T47D (cell line): ENCODE measurements at regions not wholly inside any gene's neighbourhood (a gene's known extent, or its start where the extent isn't known, plus 50 kb on each side); places are given as distances from the start of the nearest gene placed in this dataset.

Source experiments
- DNase-seq, 2 experiments: peaks; one replicate each; pipeline versions ENCODE4 v3.0.0 to v3.0.0-alpha.2; 2011 to 2012; ENCODE audit warnings: low read depth in 1 of 2, low spot score in 1 of 2
- JUND ChIP-seq: IDR thresholded peaks from 2 replicates; pipeline ENCODE4 v1.6.1; 2012; ENCODE audit warnings: low read depth
- in situ Hi-C: cut with HindIII; loops from 2 replicates; pipeline ENCODE4 v1.10.0; 2016; ENCODE audit warnings: low sequenced_read_pairs, low pct_unique_long_range_greater_than_20kb

- in situ Hi-C loops = no loop called here
- no peak for TF ChIP-seq JUND
- DNase-seq = no peak
These were observed 937.5 kb downstream of the GRID1 start for GRCh38 chr10:85429126-85429525.

GRCh38 chr10:85430991-85431390 lies 935.6 kb downstream of the GRID1 start:
- in situ Hi-C loops = no loop called here
- no peak for DNase-seq
- TF ChIP-seq JUND = no peak

- in situ Hi-C loops = no loop called here
- no peak for DNase-seq
- TF ChIP-seq JUND = no peak
These were observed 933.3 kb downstream of the GRID1 start for GRCh38 chr10:85433248-85433647.

- no peak for DNase-seq
- in situ Hi-C loops = no loop called here
- TF ChIP-seq JUND = no peak
These were observed 921.7 kb downstream of the GRID1 start for GRCh38 chr10:85444868-85445267.

- in situ Hi-C loops = no loop called here
- DNase-seq = no peak
- no peak for TF ChIP-seq JUND
These were observed 920.9 kb downstream of the GRID1 start for GRCh38 chr10:85445702-85446101.

- no peak for DNase-seq
- no peak for TF ChIP-seq JUND
- in situ Hi-C loops = no loop called here
These were observed 919.8 kb downstream of the GRID1 start for GRCh38 chr10:85446827-85447226.

GRCh38 chr10:85447690-85448089 lies 918.9 kb downstream of the GRID1 start:
- DNase-seq = no peak
- no peak for TF ChIP-seq JUND
- in situ Hi-C loops = no loop called here

- in situ Hi-C loops = no loop called here
- DNase-seq = no peak
- TF ChIP-seq JUND = no peak
These were observed 917.9 kb downstream of the GRID1 start for GRCh38 chr10:85448716-85449115.

GRCh38 chr10:85454386-85454785 lies 912.2 kb downstream of the GRID1 start:
- DNase-seq = no peak
- no peak for TF ChIP-seq JUND
- in situ Hi-C loops = no loop called here

- no peak for TF ChIP-seq JUND
- no peak for DNase-seq
- in situ Hi-C loops = no loop called here
These were observed 909.4 kb downstream of the GRID1 start for GRCh38 chr10:85457191-85457590.

GRCh38 chr10:85458324-85458723 lies 908.3 kb downstream of the GRID1 start:
- no peak for TF ChIP-seq JUND
- no peak for DNase-seq
- in situ Hi-C loops = no loop called here

- in situ Hi-C loops = no loop called here
- no peak for DNase-seq
- TF ChIP-seq JUND = no peak
These were observed 906.7 kb downstream of the GRID1 start for GRCh38 chr10:85459906-85460305.

GRCh38 chr10:85464336-85464735 lies 902.3 kb downstream of the GRID1 start:
- DNase-seq = peak in 1 of 2 experiments; percentile 28
- in situ Hi-C loops = no loop called here
- no peak for TF ChIP-seq JUND

GRCh38 chr10:85477979-85478378 lies 888.6 kb downstream of the GRID1 start:
- no peak for DNase-seq
- in situ Hi-C loops = no loop called here

More at GRCh38 chr10:85477979-85478378, 888.6 kb downstream of the GRID1 start:
- no peak for TF ChIP-seq JUND
